Upper lobe of left lung (tissue), 6 donors: ENCODE measurements at regions not wholly inside any gene's neighbourhood (a gene's known extent, or its start where the extent isn't known, plus 50 kb on each side); places are given as distances from the start of the nearest gene placed in this dataset.

Experiments used
- ATAC-seq, 2 donors: fragments of 200-7000 bp; cut with Tn5 transposase; one replicate each; pipeline ENCODE4 v1.9.1; 2022; ENCODE audit warnings: mild to moderate bottlenecking in 2 of 2, moderate library complexity in 2 of 2; ENCODE audit not compliant: low FRiP score in 2 of 2
- DNase-seq, 2 donors: peaks; one replicate each; pipeline ENCODE4 v3.0.0-alpha.2; 2019 to 2020
- H3K27ac ChIP-seq, 4 donors: fragments of 200-600 bp; sonication (generic); one replicate each; pipeline ENCODE4 v1.5.1; 2016 to 2019
- H3K27me3 ChIP-seq, 4 donors: fragments of 200-600 bp; sonication (generic); one replicate each; pipeline ENCODE4 v1.5.1; 2017 to 2019
- H3K36me3 ChIP-seq, 4 donors: fragments of 200-600 bp; sonication (generic); one replicate each; pipeline ENCODE4 v1.5.1; 2016 to 2019
- H3K4me1 ChIP-seq, 4 donors: fragments of 200-600 bp; sonication (generic); one replicate each; pipeline ENCODE4 v1.5.1; 2018 to 2019
- H3K4me3 ChIP-seq, 4 donors: fragments of 200-600 bp; sonication (generic); one replicate each; pipeline ENCODE4 v1.5.1; 2017 to 2019; ENCODE audit warnings: mild to moderate bottlenecking in 2 of 4, moderate library complexity in 1 of 4
- H3K9me3 ChIP-seq, 4 donors: fragments of 200-600 bp; sonication (generic); one replicate each; pipeline ENCODE4 v1.5.1; 2018 to 2019
- CTCF ChIP-seq, 6 experiments: fragments of 450-650 bp in 4 of 6; fragments of 200-600 bp in 2 of 6; sonication (generic) in 2 of 6; IDR thresholded peaks; one replicate each; pipeline ENCODE4 v1.5.1; 2016 to 2019; ENCODE audit warnings: antibody characterized with exemption in 6 of 6
- EP300 ChIP-seq, 4 donors: sonication (generic); formaldehyde crosslinking; IDR thresholded peaks; one replicate each; pipeline ENCODE4 v1.5.1; 2017; ENCODE audit warnings: antibody characterized with exemption in 4 of 4, control low read depth in 2 of 4
- POLR2A ChIP-seq, 4 donors: fragments of 450-650 bp; IDR thresholded peaks; one replicate each; pipeline ENCODE4 v1.5.1; 2016 to 2017; ENCODE audit warnings: antibody characterized with exemption in 4 of 4, mild to moderate bottlenecking in 2 of 4
- POLR2AphosphoS5 ChIP-seq, 2 donors: sonication (generic); formaldehyde crosslinking; IDR thresholded peaks; one replicate each; pipeline ENCODE4 v1.5.1; 2017; ENCODE audit warnings: antibody characterized with exemption in 2 of 2
- WGBS, 2 donors: methylation state at CpG; one replicate each; pipeline ENCODE4 v1.1.5; 2017 to 2018; 5-methylcytosine and 5-hydroxymethylcytosine counted together
- donor health status: DM: no; HTN: no; CAD: no; lungs with moderate emphysema.
- donor health status: DM: no; HTN: yes; CAD: no; lungs with severe emphysema.

- DNase-seq (no peak), ATAC-seq (no peak)
- H3K27me3 ChIP-seq: no peaks in the 10 kb centered on the region
- no peak overlapping the region for H3K27ac ChIP-seq
- no peak for TF ChIP-seq POLR2A (IDR thresholded peaks at IDR 0.05)
- no peak for TF ChIP-seq CTCF (IDR thresholded peaks at IDR 0.05)
- TF ChIP-seq POLR2AphosphoS5 (IDR thresholded peaks at IDR 0.05): no peak
- no peak for TF ChIP-seq EP300 (IDR thresholded peaks at IDR 0.05)
- no peaks in the 10 kb centered on the region for H3K9me3 ChIP-seq
- no peaks in the 10 kb centered on the region for H3K4me1 ChIP-seq
- H3K36me3 ChIP-seq: no peaks in the 10 kb centered on the region
- no peak overlapping the region for H3K4me3 ChIP-seq
These were observed 70.1 kb upstream of the PPP2R2B start for GRCh38 chr5:146948666-146949065.

- ATAC-seq (no peak), DNase-seq (no peak)
- no peaks in the 10 kb centered on the region for H3K36me3 ChIP-seq
- no peaks in the 10 kb centered on the region for H3K9me3 ChIP-seq
- no peak for TF ChIP-seq CTCF (IDR thresholded peaks at IDR 0.05)
- TF ChIP-seq POLR2AphosphoS5 (IDR thresholded peaks at IDR 0.05): no peak
- no peak for TF ChIP-seq EP300 (IDR thresholded peaks at IDR 0.05)
- no peak for TF ChIP-seq POLR2A (IDR thresholded peaks at IDR 0.05)
- WGBS, 2 donors: 51 to 65% methylated on average over 2 of the region's 2 CpGs
- H3K4me3 ChIP-seq: no peak overlapping the region
- no peaks in the 10 kb centered on the region for H3K27me3 ChIP-seq
- no peak overlapping the region for H3K27ac ChIP-seq
- no peaks in the 10 kb centered on the region for H3K4me1 ChIP-seq
These were observed 73.6 kb upstream of the PPP2R2B start for GRCh38 chr5:146952168-146952567.

- Histone ChIP-seq H3K36me3 (no peaks in the 10 kb centered on the region), H3K27me3 (no peaks in the 10 kb centered on the region), H3K4me1 (no peaks in the 10 kb centered on the region), H3K4me3 (no peak overlapping the region), H3K27ac (no peak overlapping the region), H3K9me3 (no peaks in the 10 kb centered on the region)
- ATAC-seq: no peak
- no peak for DNase-seq
- WGBS, 2 donors: 88 to 93% methylated on average over 1 of the region's 1 CpG
- TF ChIP-seq POLR2A (IDR thresholded peaks at IDR 0.05) (no peak), EP300 (IDR thresholded peaks at IDR 0.05) (no peak)
These were observed 77.7 kb upstream of the PPP2R2B start for GRCh38 chr5:146956217-146956616.

- Histone ChIP-seq H3K27me3 (no peaks in the 10 kb centered on the region), H3K36me3 (no peaks in the 10 kb centered on the region), H3K27ac (no peak overlapping the region), H3K9me3 (no peaks in the 10 kb centered on the region), H3K4me1 (no peaks in the 10 kb centered on the region), H3K4me3 (no peak overlapping the region)
- ATAC-seq (no peak), DNase-seq (no peak)
- TF ChIP-seq POLR2AphosphoS5 (IDR thresholded peaks at IDR 0.05) (no peak), POLR2A (IDR thresholded peaks at IDR 0.05) (no peak), CTCF (IDR thresholded peaks at IDR 0.05) (no peak), EP300 (IDR thresholded peaks at IDR 0.05) (no peak)
These were observed 80.8 kb upstream of the PPP2R2B start for GRCh38 chr5:146959360-146959759.

GRCh38 chr5:146962801-146963355, 84.3 kb upstream of the PPP2R2B start:
- Histone ChIP-seq H3K4me1 (no peaks in the 10 kb centered on the region), H3K27me3 (no peaks in the 10 kb centered on the region), H3K4me3 (no peak overlapping the region), H3K9me3 (no peaks in the 10 kb centered on the region), H3K27ac (no peak overlapping the region), H3K36me3 (no peaks in the 10 kb centered on the region)
- no peak for TF ChIP-seq POLR2A (IDR thresholded peaks at IDR 0.05)
- TF ChIP-seq POLR2AphosphoS5 (IDR thresholded peaks at IDR 0.05): no peak
- TF ChIP-seq CTCF (IDR thresholded peaks at IDR 0.05): no peak
- TF ChIP-seq EP300 (IDR thresholded peaks at IDR 0.05): no peak
- 84 to 88% methylated on average over 1 of the region's 1 CpG for WGBS, 2 donors
- ATAC-seq: no peak
- DNase-seq: no peak
